SK-N-SH (cell line): ENCODE measurements at regions not wholly inside any gene's neighbourhood (a gene's known extent, or its start where the extent isn't known, plus 50 kb on each side); places are given as distances from the start of the nearest gene placed in this dataset.

ENCODE experiments used
- CTCF ChIP-seq: fragments of 200-600 bp; sonication (generic); IDR thresholded peaks from 2 replicates; pipeline ENCODE4 v1.6.1; 2017; ENCODE audit warnings: antibody characterized with exemption, mild to moderate bottlenecking, moderate library complexity
- EP300 ChIP-seq, 2 experiments: IDR thresholded peaks; 2 replicates each; pipeline versions ENCODE4 v1.4.0 to v1.6.1; 2012; ENCODE audit warnings: borderline replicate concordance in 1 of 2, low read depth in 1 of 2, low read length in 1 of 2

GRCh38 chr4:100129774-100130173 is 60.5 kb downstream of the DDIT4L start:
- TF ChIP-seq CTCF, result no peak
- TF ChIP-seq EP300 (IDR thresholded peaks at IDR 0.05; ENCODE audit: borderline replicate concordance in 1 of 2, low read depth in 1 of 2, low read length in 1 of 2), result no peak
